NCI-H526 (cell line): ENCODE measurements at regions not wholly inside any gene's neighbourhood (a gene's known extent, or its start where the extent isn't known, plus 50 kb on each side); places are given as distances from the start of the nearest gene placed in this dataset.
"Not testable (repeated sequence)": the region's sequence is repeated elsewhere in the genome, so short reads cannot be mapped to it uniquely, and the experiment has no call there.

Experiments used
- DNase-seq, 2 experiments: peaks; one replicate each; lab custom pipeline; 2025; lab: John Stamatoyannopoulos, UW

- DNase-seq = no peak
Measured at GRCh38 chr6:122859676-122860075, 70.6 kb downstream of the SMPDL3A start.

GRCh38 chr6:122861594-122861993 lies 72.5 kb downstream of the SMPDL3A start:
- peak; percentile 24 to 42 for DNase-seq

- DNase-seq = no peak
Measured at GRCh38 chr6:122868137-122868536, 79.1 kb downstream of the SMPDL3A start.

- peak; percentile 48 to 81 for DNase-seq
Measured at GRCh38 chr6:122869437-122870024, 80.5 kb downstream of the SMPDL3A start.

- peak in 1 of 2 experiments; percentile 7 for DNase-seq
Measured at GRCh38 chr6:122871079-122871478, 82.0 kb downstream of the SMPDL3A start.

DNA sequence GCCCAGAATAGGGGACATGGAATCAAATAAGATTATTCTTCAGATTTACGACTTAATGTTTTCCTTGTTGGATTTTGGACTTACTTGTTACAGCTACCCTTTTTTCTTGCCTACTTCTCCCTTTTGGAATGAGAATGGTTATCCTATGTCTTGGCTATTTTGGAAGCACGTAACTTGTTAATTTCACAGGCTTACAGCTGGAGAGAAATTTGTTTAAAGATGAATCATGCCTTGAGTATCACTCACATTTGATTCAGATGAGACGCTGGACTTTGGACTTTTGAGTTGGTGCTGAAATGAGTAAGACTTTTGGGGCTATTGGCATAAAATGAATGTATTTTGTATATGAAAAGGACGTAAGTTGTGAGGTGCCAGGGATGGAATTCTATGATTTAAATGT lies 83.3 kb downstream of the SMPDL3A start:
- DNase-seq = peak in 1 of 2 experiments; percentile 16

DNA sequence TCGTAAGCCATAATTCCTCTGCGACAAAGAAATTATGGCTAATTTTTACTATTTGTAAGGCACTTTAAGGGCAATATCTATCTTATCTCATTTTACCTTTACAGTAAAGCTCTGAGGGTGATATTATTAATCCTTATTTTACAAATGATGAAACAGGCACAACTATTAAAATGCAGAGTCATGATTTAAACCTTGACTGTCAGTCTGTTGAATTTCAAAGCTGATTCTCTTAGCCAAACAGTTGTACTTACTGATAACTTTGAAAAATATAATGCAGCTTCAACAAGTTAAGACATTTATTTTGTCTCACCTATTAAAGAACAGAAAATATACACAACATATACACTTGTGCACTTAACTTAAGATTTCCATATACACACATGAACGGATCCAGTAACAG lies 88.2 kb downstream of the SMPDL3A start:
- DNase-seq = no peak

DNA sequence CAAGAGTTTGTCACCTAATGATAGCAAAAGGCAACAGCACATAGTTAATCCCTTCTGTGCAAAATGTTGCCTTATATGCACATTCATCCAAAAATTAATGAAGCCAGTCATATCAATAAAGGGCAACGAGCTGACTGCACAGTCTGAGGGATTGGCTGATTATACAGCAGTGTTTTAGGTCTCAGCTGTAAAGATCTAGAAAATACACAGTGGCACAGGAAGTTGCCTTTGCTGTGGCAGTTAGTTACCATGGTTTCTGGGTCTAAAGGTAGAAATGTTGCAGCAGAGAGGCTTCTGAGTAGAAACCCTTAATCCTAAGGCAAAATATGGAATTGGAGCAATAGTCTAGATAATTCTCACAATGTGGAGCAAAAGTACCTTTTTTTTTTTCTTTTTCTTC lies 89.7 kb downstream of the SMPDL3A start:
- DNase-seq = no peak

DNA sequence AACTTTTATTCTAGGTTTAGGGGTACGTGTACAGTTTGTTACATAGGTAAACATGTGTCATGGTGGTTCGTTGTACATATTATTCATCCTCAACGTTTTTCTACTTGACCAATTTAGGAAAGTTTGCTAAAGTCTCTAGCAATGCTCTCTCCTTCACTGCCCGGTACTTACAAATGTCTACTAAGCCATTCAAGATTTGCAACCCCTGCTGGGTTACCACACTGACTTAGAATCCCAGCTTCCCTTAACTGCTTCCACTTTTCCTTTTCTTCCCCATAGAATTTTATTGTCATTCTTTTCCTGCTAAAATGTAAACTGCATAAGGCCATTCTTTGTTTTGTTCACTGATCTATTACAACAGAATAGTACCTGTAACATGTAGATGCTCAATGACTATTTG lies 97.4 kb downstream of the SMPDL3A start:
- DNase-seq = no peak

DNA sequence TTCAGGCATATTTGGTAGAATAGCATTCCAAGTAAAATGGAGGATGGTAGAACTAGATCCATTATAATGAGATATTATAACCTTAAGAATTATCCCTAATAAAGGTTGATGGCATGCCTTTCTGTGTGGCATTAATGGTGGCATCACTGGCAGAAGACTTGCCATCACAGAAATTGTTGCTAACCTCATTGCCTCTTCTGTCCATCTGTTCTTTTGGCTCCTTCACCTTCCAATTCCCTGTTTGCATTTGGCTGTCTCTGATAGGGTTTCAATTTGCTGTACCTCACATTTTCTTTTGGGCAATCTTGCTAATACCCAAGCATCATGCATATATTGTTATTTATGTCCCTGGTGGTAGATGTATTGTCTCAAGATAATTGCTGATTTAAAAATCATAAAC lies 98.9 kb downstream of the SMPDL3A start:
- DNase-seq = no peak

- not testable (repeated sequence) for DNase-seq
Measured at GRCh38 chr6:122888680-122889079, 99.6 kb downstream of the SMPDL3A start.

- DNase-seq = no peak
Measured at GRCh38 chr6:122890250-122890649, 101.2 kb downstream of the SMPDL3A start.

GRCh38 chr6:122894791-122895190 lies 101.2 kb upstream of the CLVS2 start:
- no peak for DNase-seq

- DNase-seq = no peak
Measured at GRCh38 chr6:122902326-122902725, 93.7 kb upstream of the CLVS2 start.

DNA sequence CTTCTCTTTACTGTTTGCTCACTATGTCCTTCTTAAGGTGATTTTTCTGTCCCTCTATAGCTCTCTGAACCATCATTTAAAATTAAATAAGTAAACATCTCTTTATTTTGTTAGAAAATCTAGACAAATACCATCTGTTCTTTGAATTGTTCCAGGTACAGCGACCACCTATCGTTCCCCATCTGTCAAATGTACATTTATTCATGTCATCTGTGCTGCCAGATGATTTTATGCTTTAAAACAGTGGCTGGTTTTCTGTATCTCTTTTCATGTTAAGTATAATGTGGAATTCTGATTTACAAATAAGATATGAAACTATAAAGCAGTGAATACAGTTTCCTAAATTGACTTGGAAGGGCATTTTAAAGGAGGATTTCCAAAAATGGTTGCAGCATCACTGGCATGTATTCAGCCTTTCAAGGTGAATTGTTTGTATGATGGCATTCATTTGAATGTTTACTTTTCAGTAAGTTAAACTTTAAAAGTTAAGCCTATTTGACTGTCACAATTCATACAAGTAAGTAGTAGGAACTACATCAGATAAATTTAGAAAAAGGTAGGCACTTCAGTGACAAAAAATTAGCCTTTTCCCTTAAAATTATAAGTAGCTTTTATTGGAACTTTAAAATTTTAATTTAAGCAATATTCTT lies 92.6 kb upstream of the CLVS2 start:
- no peak for DNase-seq

DNA sequence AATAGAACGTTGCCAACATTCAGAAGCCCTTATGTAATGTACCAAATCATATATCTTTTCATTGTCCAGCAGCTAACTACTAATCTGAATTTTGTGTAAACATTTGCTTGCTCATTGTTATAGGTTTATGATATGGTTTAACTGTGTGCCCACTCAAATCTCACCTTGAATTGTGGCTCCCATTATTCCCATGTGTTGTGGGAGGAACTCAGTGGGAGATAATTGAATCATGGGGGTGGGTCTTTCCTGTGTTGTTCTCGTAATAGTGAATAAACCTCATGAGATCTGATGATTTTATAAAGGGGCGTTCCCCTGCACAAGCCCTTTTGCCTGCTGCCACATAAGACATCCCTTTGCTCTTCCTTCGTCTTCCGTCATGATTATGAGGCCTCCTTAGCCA lies 91.9 kb upstream of the CLVS2 start:
- no peak for DNase-seq

DNA sequence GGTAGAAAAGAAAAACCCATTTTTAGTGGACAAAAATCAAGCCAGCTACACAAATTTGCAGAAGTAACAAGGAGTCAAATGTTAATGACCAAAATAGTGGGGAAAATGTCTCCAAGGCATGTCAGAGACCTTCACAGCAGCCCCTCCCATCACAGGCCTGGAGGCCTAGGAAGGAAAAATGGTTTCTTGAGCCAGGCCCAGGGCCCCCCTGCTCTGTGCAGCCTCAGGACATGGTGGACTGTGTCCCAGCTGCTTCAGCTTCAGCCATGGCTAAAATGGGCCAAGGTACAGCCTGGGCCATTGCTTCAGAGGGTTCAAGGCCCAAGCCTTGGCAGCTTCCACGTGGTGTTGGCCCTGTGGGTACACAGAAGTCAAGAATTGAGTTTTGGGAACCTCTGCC lies 82.5 kb upstream of the CLVS2 start:
- DNase-seq = no peak

DNA sequence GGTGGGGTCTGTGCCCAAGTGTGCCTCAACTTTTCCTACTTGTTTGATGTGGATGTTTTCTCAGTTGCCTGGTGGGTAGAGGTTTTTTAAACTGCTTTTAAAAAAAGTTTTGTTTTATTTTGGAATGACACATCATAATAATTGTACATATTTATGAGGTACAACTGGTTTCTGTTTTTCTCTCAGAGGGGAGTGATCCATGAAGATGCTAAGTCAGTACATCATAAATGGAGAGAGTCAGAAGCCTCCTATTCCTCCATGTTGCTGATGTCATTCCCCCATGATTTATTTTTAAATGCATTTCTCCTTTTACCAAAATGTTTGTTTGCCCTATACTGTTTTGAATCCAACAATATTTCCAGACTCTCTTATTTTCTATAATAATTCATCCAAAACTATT lies 77.3 kb upstream of the CLVS2 start:
- DNase-seq = no peak

DNA sequence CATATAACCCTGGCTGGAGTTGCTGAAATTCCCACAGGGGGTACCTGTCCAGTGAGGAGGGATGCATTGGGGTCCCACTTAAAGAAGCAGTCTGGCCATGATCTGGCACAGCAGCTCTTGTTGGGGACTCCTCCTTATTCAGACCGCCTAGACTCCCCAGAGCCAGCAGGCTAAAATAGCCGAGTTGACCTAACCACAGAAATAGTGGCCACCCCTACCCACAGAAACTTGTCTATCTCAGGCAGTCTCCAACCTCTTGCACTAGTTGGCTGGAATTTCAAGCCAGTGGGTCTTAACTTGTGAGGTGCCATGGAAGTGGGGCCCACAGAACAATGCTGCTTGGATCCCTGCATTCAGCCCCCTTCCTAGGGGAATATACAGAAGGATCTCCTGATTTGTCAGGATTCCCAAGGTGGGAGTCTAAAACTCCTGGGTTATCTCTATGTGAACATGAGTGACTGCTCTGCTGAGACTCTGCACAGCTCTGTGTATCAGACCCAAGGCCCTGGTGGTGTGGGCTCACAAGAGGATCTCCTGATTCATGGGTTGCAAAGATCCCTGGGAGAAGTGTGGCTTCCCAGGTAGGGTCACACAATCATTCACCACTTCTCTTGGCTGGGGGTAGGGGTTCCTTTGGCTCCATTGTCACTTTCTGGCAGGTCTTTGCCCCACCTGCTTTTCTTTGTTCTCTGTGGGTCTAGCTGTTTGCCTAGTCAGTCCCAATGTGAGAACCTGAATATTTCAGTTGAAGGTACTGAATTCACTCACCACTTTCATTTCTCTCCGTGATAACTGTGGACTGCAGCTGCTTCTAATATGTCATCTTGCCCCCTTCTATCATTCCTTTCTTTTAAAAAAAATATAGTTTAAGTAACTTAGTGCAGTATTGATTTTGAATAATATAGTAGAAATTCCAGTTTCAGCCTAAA lies 65.5 kb upstream of the CLVS2 start:
- DNase-seq = no peak

DNA sequence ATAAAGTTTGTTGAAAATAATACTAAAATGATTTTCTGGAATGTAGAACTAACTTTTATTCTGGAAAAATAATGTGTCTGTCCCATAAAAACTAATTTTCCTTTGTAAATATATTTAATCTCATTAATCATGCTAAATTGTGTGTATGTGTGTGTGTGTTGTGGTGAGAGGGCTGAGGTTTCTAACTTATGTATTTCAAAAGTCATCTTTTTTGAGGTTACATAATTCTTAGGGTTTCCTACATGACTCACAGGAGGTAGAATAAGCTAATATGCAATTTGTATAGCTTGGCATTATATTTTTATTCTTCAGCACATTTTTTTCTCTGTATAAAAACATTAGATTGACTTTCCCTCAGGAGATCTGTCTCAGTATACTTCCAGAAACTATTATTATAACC lies 64.1 kb upstream of the CLVS2 start:
- DNase-seq = no peak

DNA sequence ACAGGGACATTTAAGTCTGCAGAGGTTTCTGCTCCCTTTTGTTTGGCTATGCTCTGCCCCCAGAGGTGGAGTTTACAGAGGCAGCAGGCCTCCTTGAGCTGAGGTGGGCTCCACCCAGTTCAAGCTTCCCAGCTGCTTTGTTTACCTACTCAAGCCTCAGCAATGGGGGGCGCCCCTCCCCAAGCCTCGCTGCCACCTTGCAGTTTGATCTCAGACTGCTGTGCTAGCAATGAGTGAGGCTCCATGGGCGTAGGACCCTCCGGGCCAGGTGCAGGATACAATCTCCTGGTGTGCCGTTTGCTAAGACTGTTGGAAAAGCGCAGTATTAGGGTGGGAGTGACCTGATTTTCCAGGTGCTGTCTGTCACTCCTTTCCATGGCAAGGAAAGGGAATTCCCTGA lies 51.1 kb upstream of the CLVS2 start:
- DNase-seq = not testable (repeated sequence)
